ENCODE measurements at regions not wholly inside any gene's neighbourhood (a gene's known extent, or its start where the extent isn't known, plus 50 kb on each side); places are given as distances from the start of the nearest gene placed in this dataset. TPM values are rescaled to one million over a fixed set of nuclear protein-coding genes. Genes with fewer than 3 reads are reported as not detected.
"Not testable (repeated sequence)": the region's sequence is repeated elsewhere in the genome, so short reads cannot be mapped to it uniquely, and the experiment has no call there.

GRCh38 chr20:30719415-30720199 lies 537.9 kb upstream of the DEFB115 start:
- intact Hi-C loops (cut with DNase I), result not testable (repeated sequence)
- 31 to 41% methylated on average over 6 of the region's 6 CpGs for WGBS, 2 donors

GRCh38 chr20:30723511-30723910 lies 534.0 kb upstream of the DEFB115 start:
- Histone ChIP-seq H3K4me3 (peak overlapping the region in 1 of 2 donors; percentile 40), H3K27ac (peak overlapping the region in 3 of 4 donors; percentile 56 to 70 (median 70))
- H3K36me3 ChIP-seq (replicated peaks in 1 of 2; ENCODE audit: insufficient read depth in 1 of 2, low read depth in 2 of 2); intact Hi-C loops (cut with DNase I); H3K27me3 ChIP-seq; H3K9me3 ChIP-seq; H3K4me1 ChIP-seq; ATAC-seq: not testable (repeated sequence)
- 6 to 7% methylated on average over 5 to 27 of the region's 27 CpGs for WGBS, 2 donors
- peak in 3 of 4 donors; percentile 2 to 20 (median 17) for DNase-seq

More at GRCh38 chr20:30719415-30720199, 537.9 kb upstream of the DEFB115 start:
- not testable (repeated sequence) for H3K9me3 ChIP-seq; H3K4me1 ChIP-seq; H3K27me3 ChIP-seq; H3K4me3 ChIP-seq; H3K27ac ChIP-seq; DNase-seq; H3K36me3 ChIP-seq (replicated peaks in 1 of 2; ENCODE audit: insufficient read depth in 1 of 2, low read depth in 2 of 2); ATAC-seq

- H3K9me3 ChIP-seq; ATAC-seq; H3K36me3 ChIP-seq (replicated peaks in 1 of 2; ENCODE audit: insufficient read depth in 1 of 2, low read depth in 2 of 2); intact Hi-C loops (cut with DNase I); H3K27me3 ChIP-seq; H3K4me1 ChIP-seq: not testable (repeated sequence)
- peak overlapping the region in 1 of 2 donors; percentile 40 for H3K4me3 ChIP-seq
- peak in 4 of 7 experiments; percentile 17 to 48 (median 23) for TF ChIP-seq CTCF (IDR thresholded peaks at IDR 0.05)
- TF ChIP-seq POLR2A (IDR thresholded peaks at IDR 0.05), result peak; percentile 7 to 64 (median 62)
- peak; percentile 72 to 86 (median 84) for DNase-seq
- 0 to 6% methylated on average over 3 to 48 of the region's 51 CpGs for WGBS, 2 donors
- peak overlapping the region in 3 of 4 donors; percentile 56 to 70 (median 70) for H3K27ac ChIP-seq
Observed at GRCh38 chr20:30723934-30724687, 533.4 kb upstream of the DEFB115 start.

- 55 to 83% methylated on average over 4 to 24 of the region's 24 CpGs for WGBS, 2 donors
- DNase-seq, result peak in 3 of 4 donors; percentile 8 to 22 (median 9)
Observed at GRCh38 chr20:30724688-30725074, 532.8 kb upstream of the DEFB115 start.

GRCh38 chr20:30725188-30725587 lies 532.3 kb upstream of the DEFB115 start:
- 66 to 71% methylated on average over 7 to 17 of the region's 19 CpGs for WGBS, 2 donors
- H3K9me3 ChIP-seq; H3K27ac ChIP-seq; ATAC-seq; H3K4me3 ChIP-seq; H3K27me3 ChIP-seq; H3K36me3 ChIP-seq (replicated peaks in 1 of 2; ENCODE audit: insufficient read depth in 1 of 2, low read depth in 2 of 2); intact Hi-C loops (cut with DNase I); H3K4me1 ChIP-seq: not testable (repeated sequence)
- peak in 3 of 4 donors; percentile 2 to 13 (median 8) for DNase-seq

More at GRCh38 chr20:30724688-30725074, 532.8 kb upstream of the DEFB115 start:
- ATAC-seq; intact Hi-C loops (cut with DNase I); H3K4me1 ChIP-seq; H3K36me3 ChIP-seq (replicated peaks in 1 of 2; ENCODE audit: insufficient read depth in 1 of 2, low read depth in 2 of 2); H3K9me3 ChIP-seq; H3K27me3 ChIP-seq; H3K4me3 ChIP-seq: not testable (repeated sequence)
- H3K27ac ChIP-seq, result peak overlapping the region in 2 of 4 donors; percentile 70

- H3K9me3 ChIP-seq; H3K4me3 ChIP-seq; intact Hi-C loops (cut with DNase I); ATAC-seq; H3K27me3 ChIP-seq; H3K4me1 ChIP-seq; H3K36me3 ChIP-seq (replicated peaks in 1 of 2; ENCODE audit: insufficient read depth in 1 of 2, low read depth in 2 of 2); DNase-seq; H3K27ac ChIP-seq: not testable (repeated sequence)
- WGBS, 2 donors, result 93 to 97% methylated on average over 12 to 36 of the region's 38 CpGs
Observed at GRCh38 chr20:30728271-30728885, 529.1 kb upstream of the DEFB115 start.

Small RNA genes lying in the stretch of these regions (small RNA-seq; reads per million reads assigned to genes)
- gene RF00002, result not detected
- gene RF00026, result not detected

All from body of pancreas (tissue), 4 donors.